Prostate gland (tissue), 2 donors: ENCODE measurements at regions not wholly inside any gene's neighbourhood (a gene's known extent, or its start where the extent isn't known, plus 50 kb on each side); places are given as distances from the start of the nearest gene placed in this dataset.

ENCODE experiments used
- DNase-seq: peaks from one replicate; pipeline ENCODE4 v3.0.0-alpha.2; 2019; ENCODE audit warnings: low spot score
- H3K27ac ChIP-seq, 2 donors: fragments of 200-600 bp; sonication (generic); 2 replicates each; pipeline ENCODE4 v1.5.1; 2017 to 2019
- H3K27me3 ChIP-seq: fragments of 200-600 bp; sonication (generic); replicated peaks from 2 replicates; pipeline ENCODE4 v1.5.1; 2019; ENCODE audit not compliant: insufficient read depth
- H3K36me3 ChIP-seq, 2 donors: fragments of 200-600 bp; sonication (generic); 1 replicate in 1 of 2; 2 replicates in 1 of 2; pipeline versions ENCODE4 v1.5.1 to v1.8.1; 2017 to 2019
- H3K4me1 ChIP-seq: fragments of 200-600 bp; sonication (generic); replicated peaks from 2 replicates; pipeline ENCODE4 v1.5.1; 2019
- H3K4me3 ChIP-seq, 2 donors: fragments of 200-600 bp; sonication (generic); 2 replicates each; pipeline ENCODE4 v1.5.1; 2017 to 2019
- H3K9me3 ChIP-seq: fragments of 200-600 bp; sonication (generic); 2 replicates; pipeline ENCODE4 v1.5.1; 2017
- CTCF ChIP-seq, 4 experiments: fragments of 200-600 bp in 2 of 4; fragments of 450-650 bp in 2 of 4; sonication (generic) in 2 of 4; IDR thresholded peaks; 1 replicate in 3 of 4; 2 replicates in 1 of 4; pipeline ENCODE4 v1.5.1; 2016 to 2019; ENCODE audit warnings: antibody characterized with exemption in 4 of 4, mild to moderate bottlenecking in 2 of 4, moderate library complexity in 2 of 4
- POLR2A ChIP-seq: fragments of 450-650 bp; IDR thresholded peaks from one replicate; pipeline ENCODE4 v1.6.1; 2016; ENCODE audit warnings: antibody characterized with exemption, mild to moderate bottlenecking
- POLR2AphosphoS5 ChIP-seq: sonication (generic); formaldehyde crosslinking; IDR thresholded peaks from one replicate; pipeline ENCODE4 v1.6.1; 2017; ENCODE audit warnings: antibody characterized with exemption
- WGBS: methylation state at CpG from one replicate; pipeline ENCODE4 v1.1.5; 2018; 5-methylcytosine and 5-hydroxymethylcytosine counted together
- intact Hi-C: fragments of 100-400 bp; cut with DNase I; formaldehyde crosslinking; loops from one replicate; pipeline ENCODE4 v1.14.2; 2022

- Histone ChIP-seq H3K4me1 (no peaks in the 10 kb centered on the region), H3K27ac (no peak overlapping the region), H3K9me3 (no peaks in the 10 kb centered on the region), H3K36me3 (no peaks in the 10 kb centered on the region), H3K27me3 (no peaks in the 10 kb centered on the region), H3K4me3 (no peak overlapping the region)
- DNase-seq = no peak
- intact Hi-C loops = no loop called here
- 81% methylated on average over 20 of the region's 20 CpGs for WGBS
- TF ChIP-seq POLR2A (no peak), CTCF (IDR thresholded peaks at IDR 0.05) (no peak), POLR2AphosphoS5 (no peak)
These were observed 232.7 kb downstream of the CTTN start for GRCh38 chr11:70630816-70631623.

DNA sequence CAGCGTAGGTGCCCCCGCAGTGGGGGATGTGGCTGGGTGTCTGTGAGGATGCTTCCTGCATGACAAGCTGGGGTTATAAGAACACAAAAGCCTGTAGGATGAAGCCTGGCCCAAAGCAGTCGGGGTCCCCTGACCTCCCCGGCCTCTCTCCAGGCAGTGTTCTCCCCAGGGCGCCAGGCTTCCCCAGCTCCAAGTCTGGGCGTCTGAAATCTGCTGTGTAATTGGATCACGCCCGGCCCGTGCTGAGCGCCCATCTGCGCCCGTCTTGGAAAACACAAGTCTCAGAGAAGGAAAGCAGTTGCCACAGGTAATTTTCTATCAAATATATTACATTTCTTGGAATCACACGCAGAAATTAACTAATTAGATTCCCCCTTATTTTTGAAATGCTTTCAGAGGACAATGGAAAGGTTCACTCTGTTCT lies 233.3 kb downstream of the CTTN start:
- Histone ChIP-seq H3K36me3 (no peaks in the 10 kb centered on the region), H3K27me3 (no peaks in the 10 kb centered on the region), H3K4me1 (no peaks in the 10 kb centered on the region), H3K4me3 (no peak overlapping the region), H3K9me3 (no peaks in the 10 kb centered on the region), H3K27ac (no peak overlapping the region)
- WGBS = 83% methylated on average over 13 of the region's 13 CpGs
- no peak for DNase-seq
- intact Hi-C loops = no loop called here
- TF ChIP-seq POLR2AphosphoS5 (no peak), POLR2A (no peak), CTCF (IDR thresholded peaks at IDR 0.05) (no peak)

- Histone ChIP-seq H3K9me3 (no peaks in the 10 kb centered on the region), H3K36me3 (no peaks in the 10 kb centered on the region), H3K27ac (no peak overlapping the region), H3K4me3 (no peak overlapping the region), H3K4me1 (no peaks in the 10 kb centered on the region), H3K27me3 (no peaks in the 10 kb centered on the region)
- intact Hi-C loops = no loop called here
- TF ChIP-seq CTCF (IDR thresholded peaks at IDR 0.05) (no peak), POLR2A (no peak), POLR2AphosphoS5 (no peak)
- 85% methylated on average over 7 of the region's 7 CpGs for WGBS
- DNase-seq = no peak
These were observed 235.3 kb downstream of the CTTN start for GRCh38 chr11:70633610-70634009.

DNA sequence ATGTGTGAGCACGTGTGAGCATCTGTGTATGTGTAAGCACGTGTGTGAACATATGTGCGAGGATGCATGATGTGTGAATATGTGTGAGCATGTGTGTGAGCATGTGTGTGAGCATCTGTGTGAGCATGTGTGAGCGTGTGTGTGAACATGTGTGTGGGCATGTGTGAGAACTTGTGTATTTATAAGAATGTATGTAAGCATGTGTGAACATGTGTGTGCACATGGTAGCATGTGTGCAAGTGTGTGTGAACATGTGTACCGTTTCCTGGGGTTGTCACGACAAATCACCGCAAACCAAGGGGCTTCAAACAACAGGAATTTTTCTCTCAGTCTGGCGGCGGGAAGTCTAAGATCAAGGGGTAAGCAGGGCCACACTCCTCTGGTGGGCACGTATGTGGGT lies 238.3 kb downstream of the CTTN start:
- Histone ChIP-seq H3K9me3 (no peaks in the 10 kb centered on the region), H3K4me1 (no peaks in the 10 kb centered on the region), H3K36me3 (no peaks in the 10 kb centered on the region), H3K27me3 (no peaks in the 10 kb centered on the region), H3K4me3 (no peak overlapping the region), H3K27ac (no peak overlapping the region)
- TF ChIP-seq POLR2AphosphoS5 (no peak), CTCF (IDR thresholded peaks at IDR 0.05) (no peak), POLR2A (no peak)
- intact Hi-C loops = no loop called here
- 95% methylated on average over 10 of the region's 10 CpGs for whole genome bisulfite sequencing
- no peak for DNase-seq

DNA sequence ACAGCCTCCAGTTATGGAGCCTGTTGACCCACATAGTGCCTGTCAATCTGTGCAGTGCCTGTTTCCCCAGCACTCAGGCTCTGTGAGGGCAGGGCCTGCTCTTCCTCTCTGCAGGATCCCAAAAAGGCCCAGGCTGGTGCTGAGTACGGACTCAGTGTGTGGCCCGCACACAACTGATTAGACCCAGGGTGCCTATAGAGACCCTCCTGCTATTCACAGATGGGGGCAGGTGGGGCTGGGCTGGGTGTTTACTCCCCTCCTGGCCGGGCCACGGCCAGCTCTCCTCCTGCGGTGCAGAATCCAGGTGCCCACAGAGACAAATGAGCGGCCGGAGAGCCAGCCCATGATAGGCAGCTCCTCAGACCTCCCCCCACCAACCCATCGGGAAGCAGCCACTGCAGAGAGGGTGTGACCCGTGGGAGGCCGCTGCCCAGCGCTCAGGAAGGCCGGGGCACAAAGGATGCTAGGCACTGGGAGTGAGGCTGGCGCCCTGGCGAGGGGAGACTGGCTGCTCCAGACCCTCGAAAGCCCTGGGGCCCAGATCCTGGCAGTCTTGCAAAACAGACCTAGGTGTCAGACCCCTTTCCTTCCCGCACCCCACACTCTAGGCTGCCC lies 239.0 kb downstream of the CTTN start:
- H3K9me3 ChIP-seq = no peaks in the 10 kb centered on the region
- H3K36me3 ChIP-seq = no peaks in the 10 kb centered on the region
- H3K27ac ChIP-seq = no peak overlapping the region
- DNase-seq = no peak
- H3K27me3 ChIP-seq = no peaks in the 10 kb centered on the region
- no peaks in the 10 kb centered on the region for H3K4me1 ChIP-seq
- intact Hi-C loops = no loop called here
- TF ChIP-seq POLR2A (no peak), CTCF (IDR thresholded peaks at IDR 0.05) (no peak), POLR2AphosphoS5 (no peak)
- 87% methylated on average over 16 of the region's 16 CpGs for WGBS
- no peak overlapping the region for H3K4me3 ChIP-seq
